Tibial nerve (tissue), 4 donors: ENCODE measurements at regions not wholly inside any gene's neighbourhood (a gene's known extent, or its start where the extent isn't known, plus 50 kb on each side); places are given as distances from the start of the nearest gene placed in this dataset.

ENCODE experiments used
- DNase-seq, 2 donors: peaks; one replicate each; pipeline ENCODE4 v3.0.0-alpha.2; 2019; ENCODE audit warnings: low spot score in 2 of 2
- H3K27ac ChIP-seq, 4 donors: fragments of 200-600 bp; sonication (generic) in 3 of 4; one replicate each; pipeline ENCODE4 v1.5.1; 2017 to 2019; ENCODE audit warnings: mild to moderate bottlenecking in 1 of 4
- H3K27me3 ChIP-seq, 2 donors: fragments of 200-600 bp; sonication (generic) in 1 of 2; one replicate each; pipeline versions ENCODE4 v1.5.1 to v1.6.0; 2017 to 2019
- H3K36me3 ChIP-seq, 3 donors: fragments of 200-600 bp; sonication (generic); one replicate each; pipeline ENCODE4 v1.5.1; 2018 to 2019
- H3K4me1 ChIP-seq, 4 donors: fragments of 200-600 bp; sonication (generic) in 3 of 4; one replicate each; pipeline ENCODE4 v1.5.1; 2017 to 2019
- H3K4me3 ChIP-seq, 4 donors: fragments of 200-600 bp; sonication (generic) in 3 of 4; one replicate each; pipeline ENCODE4 v1.5.1; 2017 to 2019; ENCODE audit warnings: mild to moderate bottlenecking in 1 of 4, moderate library complexity in 1 of 4
- H3K9me3 ChIP-seq, 4 donors: fragments of 200-600 bp; sonication (generic) in 3 of 4; one replicate each; pipeline ENCODE4 v1.5.1; 2017 to 2019
- EP300 ChIP-seq, 2 donors: sonication (generic); formaldehyde crosslinking; IDR thresholded peaks; one replicate each; pipeline ENCODE4 v1.6.1; 2017; ENCODE audit warnings: antibody characterized with exemption in 2 of 2, mild to moderate bottlenecking in 1 of 2
- POLR2A ChIP-seq, 2 donors: fragments of 450-650 bp; IDR thresholded peaks; one replicate each; pipeline ENCODE4 v1.6.1; 2017; ENCODE audit warnings: antibody characterized with exemption in 2 of 2, mild to moderate bottlenecking in 2 of 2, moderate library complexity in 2 of 2
- WGBS, 2 donors: methylation state at CpG; one replicate each; pipeline ENCODE4 v1.1.5; 2018; 5-methylcytosine and 5-hydroxymethylcytosine counted together
- TF ChIP-seq, protein P1 (sequence below), 5 experiments: fragments of 200-600 bp in 3 of 5; fragments of 450-650 bp in 2 of 5; sonication (generic) in 3 of 5; IDR thresholded peaks; one replicate each; pipeline ENCODE4 v1.5.1; 2016 to 2019; ENCODE audit warnings: antibody characterized with exemption in 5 of 5, mild to moderate bottlenecking in 3 of 5, moderate library complexity in 2 of 5

DNA sequence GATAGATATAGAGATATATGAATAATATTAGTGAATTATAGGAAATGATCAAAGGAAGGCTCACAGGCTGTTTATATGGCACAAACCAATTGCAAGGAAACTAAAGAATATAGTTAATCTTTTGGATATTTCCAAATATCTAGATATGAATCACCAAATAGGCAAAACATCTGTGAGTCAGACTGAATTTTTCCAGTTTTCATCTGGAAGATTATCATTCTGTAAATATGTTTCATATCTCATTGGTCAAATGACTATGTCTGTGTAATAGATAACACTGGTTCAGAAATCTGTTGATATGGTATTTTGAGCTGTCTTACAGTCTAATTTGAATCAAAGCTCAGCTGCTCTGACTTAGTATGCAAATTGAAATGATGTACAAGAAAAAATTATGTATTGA is 303.6 kb downstream of the FAM133A start:
- TF ChIP-seq, protein P1, sequence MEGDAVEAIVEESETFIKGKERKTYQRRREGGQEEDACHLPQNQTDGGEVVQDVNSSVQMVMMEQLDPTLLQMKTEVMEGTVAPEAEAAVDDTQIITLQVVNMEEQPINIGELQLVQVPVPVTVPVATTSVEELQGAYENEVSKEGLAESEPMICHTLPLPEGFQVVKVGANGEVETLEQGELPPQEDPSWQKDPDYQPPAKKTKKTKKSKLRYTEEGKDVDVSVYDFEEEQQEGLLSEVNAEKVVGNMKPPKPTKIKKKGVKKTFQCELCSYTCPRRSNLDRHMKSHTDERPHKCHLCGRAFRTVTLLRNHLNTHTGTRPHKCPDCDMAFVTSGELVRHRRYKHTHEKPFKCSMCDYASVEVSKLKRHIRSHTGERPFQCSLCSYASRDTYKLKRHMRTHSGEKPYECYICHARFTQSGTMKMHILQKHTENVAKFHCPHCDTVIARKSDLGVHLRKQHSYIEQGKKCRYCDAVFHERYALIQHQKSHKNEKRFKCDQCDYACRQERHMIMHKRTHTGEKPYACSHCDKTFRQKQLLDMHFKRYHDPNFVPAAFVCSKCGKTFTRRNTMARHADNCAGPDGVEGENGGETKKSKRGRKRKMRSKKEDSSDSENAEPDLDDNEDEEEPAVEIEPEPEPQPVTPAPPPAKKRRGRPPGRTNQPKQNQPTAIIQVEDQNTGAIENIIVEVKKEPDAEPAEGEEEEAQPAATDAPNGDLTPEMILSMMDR (IDR thresholded peaks at IDR 0.05), result no peak
- TF ChIP-seq EP300 (IDR thresholded peaks at IDR 0.05) (no peak), POLR2A (IDR thresholded peaks at IDR 0.05) (no peak)
- H3K27ac ChIP-seq, result no peak overlapping the region
- no peak for DNase-seq
- no peaks in the 10 kb centered on the region for H3K36me3 ChIP-seq
- H3K27me3 ChIP-seq, result peaks cover 0 to 3% of the 10 kb centered on the region in 2 donors
- no peak overlapping the region for H3K4me3 ChIP-seq
- no peaks in the 10 kb centered on the region for H3K9me3 ChIP-seq
- H3K4me1 ChIP-seq, result no peaks in the 10 kb centered on the region

DNA sequence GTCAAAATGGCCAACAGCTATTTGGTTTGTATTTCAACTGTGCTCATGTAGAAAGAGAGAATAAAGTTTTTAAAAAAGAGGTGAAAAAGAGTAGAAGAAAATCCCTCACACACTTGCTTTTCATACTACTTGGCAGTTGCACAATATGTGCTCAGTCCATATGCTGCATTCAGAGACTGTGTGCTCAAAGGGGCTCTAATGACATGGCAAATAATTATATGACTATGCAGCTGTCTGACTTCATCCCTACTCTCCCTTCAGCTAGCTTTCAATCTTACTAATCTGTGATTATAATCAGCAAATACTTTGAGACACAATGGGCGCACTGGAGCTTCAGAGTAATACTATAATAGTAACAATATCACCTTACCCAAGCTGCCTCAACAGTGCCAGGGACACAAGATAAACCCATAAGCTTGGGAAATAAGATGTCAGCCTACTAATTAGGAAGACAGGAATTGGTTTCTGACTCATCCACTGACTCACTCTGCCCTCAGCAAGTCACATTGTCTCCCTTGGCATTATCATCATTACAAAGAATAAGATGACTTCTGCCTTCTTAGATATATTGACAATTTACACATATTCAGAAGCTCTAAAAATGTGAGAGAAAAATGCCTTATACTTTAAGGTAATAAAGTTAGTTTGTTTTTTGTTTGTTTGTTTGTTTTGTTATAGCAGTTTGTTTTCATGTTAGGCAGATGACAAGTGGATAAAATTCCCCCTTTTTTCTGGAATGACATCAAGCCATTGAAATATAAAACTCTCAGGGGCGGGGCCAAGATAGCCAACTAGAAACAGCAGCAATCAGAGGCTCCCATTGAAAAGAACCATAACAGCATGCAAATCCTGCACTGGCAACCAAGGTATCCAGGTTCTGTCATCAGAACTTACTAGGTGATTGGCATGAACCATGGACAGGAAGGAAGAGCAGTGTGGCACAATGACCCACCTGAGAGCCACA is 311.6 kb downstream of the FAM133A start:
- Histone ChIP-seq H3K27me3 (peaks cover 0 to 7% of the 10 kb centered on the region in 2 donors), H3K9me3 (no peaks in the 10 kb centered on the region), H3K27ac (no peak overlapping the region), H3K36me3 (no peaks in the 10 kb centered on the region), H3K4me1 (no peaks in the 10 kb centered on the region), H3K4me3 (no peak overlapping the region)
- DNase-seq, result no peak
- TF ChIP-seq, protein P1 (IDR thresholded peaks at IDR 0.05), result no peak
- WGBS, 2 donors, result 50 to 72% methylated on average over 2 of the region's 2 CpGs
